ENCODE measurements at regions not wholly inside any gene's neighbourhood (a gene's known extent, or its start where the extent isn't known, plus 50 kb on each side); places are given as distances from the start of the nearest gene placed in this dataset.
"Not testable (repeated sequence)": the region's sequence is repeated elsewhere in the genome, so short reads cannot be mapped to it uniquely, and the experiment has no call there.

DNA sequence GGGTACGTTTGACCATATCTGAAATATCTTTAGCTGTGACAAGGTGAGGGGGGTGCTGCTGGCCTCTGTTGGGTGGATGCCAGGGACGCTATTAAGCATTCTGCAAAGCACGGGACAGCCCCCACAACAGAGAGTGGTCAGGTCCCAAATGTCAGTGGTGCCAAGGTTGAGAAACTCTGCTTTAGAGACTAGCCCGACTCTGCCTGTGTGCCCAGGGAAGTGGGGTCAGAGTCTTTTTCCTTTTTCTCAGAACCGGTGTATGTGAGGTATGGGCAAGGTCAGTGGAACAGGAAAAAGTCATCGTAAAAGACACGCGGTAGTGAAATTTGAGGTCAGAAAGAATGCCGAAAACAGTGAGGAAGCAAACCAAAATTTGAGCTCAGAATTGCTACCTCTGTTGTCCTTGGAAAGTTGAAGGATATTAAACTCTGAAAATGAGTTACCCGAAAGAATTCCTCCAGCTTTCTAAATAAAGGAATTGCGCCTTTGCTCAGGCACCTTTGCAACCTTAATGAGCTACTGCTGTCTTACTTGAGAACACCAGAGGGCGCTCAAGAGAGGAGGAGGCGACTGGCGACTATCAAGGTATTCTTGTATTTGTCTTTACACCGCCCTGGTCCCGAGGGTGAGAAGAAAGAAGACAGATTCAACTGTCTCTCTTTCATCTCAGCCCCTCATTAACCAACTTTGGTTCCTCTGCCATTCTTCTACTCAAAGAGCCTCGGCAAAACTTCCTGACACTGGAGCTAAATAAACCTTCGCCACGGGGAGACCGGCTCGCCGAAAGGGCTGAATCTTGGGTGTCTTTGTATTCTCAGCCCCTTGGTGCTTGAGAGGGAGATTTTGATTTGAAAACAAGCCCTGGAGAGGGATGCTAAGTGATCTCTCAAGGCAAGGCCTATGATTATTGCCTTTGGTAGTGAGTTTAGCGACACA lies 85.4 kb upstream of the OLIG2 start:
- DNase-seq: peak in 2 of 5 experiments; percentile 20 to 68

DNA sequence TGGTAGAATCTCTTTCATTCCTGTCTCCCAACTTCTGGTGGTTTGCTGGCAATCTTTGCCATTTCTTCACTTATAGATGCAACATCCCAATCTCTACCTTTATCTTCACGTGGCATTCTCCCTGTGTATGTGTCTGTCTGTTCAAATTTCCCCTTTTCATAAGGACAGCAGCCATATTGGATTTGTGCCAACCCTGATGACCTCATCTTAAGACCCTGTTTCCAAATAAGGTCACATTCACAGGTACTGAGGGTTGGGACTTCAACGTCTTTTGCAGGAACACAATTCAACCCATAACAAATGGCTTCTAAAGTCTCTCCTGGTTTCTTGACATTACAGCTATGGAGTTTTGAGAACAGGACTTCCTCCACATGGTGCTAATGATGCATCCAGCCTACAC lies 84.5 kb upstream of the OLIG2 start:
- DNase-seq: no peak

DNA sequence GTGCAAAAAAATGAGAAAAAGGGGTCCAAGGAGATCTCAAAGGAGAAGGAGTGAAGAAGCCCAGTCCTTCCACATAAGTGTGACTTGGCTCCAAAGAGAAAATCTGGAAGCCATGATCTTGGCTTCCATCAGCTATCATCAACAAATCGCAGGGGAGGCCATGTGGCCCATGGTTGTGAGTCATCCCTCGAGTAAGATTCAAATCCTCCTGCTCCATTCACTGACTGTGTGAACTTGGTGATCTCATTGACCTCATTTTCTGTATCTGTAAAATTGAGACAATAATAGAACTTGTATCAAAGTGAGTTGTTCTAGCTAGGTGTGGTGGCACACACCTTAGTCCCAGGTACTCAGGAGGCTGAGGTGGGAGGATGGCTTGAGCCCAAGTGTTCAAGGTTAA lies 79.1 kb upstream of the OLIG2 start:
- DNase-seq: peak in 1 of 5 experiments; percentile 25

- DNase-seq: no peak
These were observed 78.0 kb upstream of the OLIG2 start for GRCh38 chr21:32947736-32948135.

DNA sequence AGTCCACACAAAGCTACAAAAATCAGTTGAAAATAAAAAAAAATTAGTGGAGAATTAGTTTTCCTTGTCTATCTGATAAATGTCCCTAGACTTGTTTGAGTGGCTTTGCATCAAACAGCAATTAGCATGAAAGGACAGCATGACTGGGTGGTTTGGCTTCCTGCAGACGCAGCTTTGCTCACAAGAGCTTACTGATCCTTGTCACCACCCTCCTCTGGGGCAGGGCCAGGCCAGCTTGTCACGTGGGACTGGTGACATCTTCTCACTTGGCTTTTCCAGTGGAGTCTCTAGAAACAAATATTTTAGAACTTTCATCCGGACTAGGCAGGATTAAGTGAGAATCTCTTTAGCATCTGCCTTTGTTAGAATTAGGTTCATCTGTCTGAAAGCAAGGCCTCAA lies 76.0 kb upstream of the OLIG2 start:
- peak in 1 of 5 experiments; percentile 18 for DNase-seq

DNA sequence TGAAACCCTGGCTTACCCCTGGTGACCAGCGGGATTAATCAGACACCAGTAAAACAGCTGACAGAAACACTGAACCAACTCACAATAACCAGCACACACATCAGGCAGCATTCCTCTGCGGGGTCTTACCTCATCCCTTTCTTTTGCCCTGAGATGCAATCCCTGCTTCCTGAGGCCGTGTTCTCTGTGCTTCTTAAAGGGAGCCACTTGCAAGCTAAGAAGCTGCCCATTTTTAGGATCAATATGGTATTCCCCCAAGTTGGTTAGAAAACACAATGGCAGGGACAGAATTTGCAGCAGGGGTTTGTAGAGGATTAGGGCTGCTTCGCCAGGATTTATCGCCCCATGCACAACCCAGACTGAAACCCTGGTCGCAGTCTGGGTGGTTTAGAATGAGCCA lies 74.7 kb upstream of the OLIG2 start:
- no peak for DNase-seq

GRCh38 chr21:32954353-32954752 lies 71.4 kb upstream of the OLIG2 start:
- no peak for DNase-seq

DNA sequence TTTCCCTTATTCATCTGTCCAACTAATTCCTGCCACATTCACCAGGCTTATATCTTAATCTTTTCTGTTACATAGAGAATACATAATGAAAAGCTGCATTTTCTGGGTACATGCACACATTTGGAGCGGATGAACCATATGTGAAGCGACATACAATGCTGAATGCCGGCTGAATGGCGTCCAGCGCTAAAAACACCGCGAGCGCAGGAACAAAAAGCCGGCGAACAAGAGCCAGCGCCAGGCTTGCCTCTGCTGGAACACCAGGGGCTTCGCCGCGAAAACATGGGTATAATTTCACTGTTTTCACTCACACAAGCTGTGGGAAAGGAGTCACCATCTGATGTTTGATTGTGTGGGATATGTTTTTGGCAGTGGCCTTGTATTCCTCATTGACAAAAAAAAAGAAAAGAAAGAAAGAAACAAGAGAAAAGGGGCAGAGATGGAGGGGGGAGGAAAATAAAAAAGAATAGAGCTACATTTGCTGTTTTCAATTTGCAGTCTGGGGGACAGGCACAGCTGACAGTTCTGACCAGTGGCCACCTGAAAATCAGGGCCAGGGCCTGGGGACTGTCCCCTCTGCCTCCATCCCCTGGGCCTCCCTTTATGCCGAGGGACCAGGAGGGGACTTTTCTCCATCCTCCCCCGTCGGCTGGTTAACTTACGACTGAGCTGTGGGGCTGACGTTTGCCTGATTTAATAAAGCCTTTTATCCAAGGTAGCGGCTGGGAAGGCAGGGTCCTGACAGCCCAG lies 70.2 kb upstream of the OLIG2 start:
- DNase-seq: no peak

GRCh38 chr21:32956061-32956656 lies 69.6 kb upstream of the OLIG2 start:
- no peak for DNase-seq

DNA sequence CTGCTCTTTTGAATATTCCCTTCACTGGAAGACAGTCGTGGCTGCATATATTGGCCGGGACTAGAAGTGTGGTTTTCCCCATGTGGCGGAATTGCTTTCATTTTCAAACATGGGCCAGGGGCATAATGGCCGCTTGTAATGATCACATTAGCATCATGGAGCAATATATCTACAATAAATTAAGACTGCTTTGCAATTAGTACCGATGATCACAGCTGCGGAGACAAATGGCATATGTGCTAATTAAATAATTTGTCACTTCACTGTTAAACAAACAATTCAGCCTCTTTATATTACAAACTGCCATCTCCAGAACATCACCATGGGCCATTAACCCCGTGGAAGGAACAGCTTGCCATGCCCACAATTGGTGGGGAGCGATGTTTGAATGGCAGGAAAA lies 68.2 kb upstream of the OLIG2 start:
- no peak for DNase-seq

- no peak for DNase-seq
These were observed 67.3 kb upstream of the OLIG2 start for GRCh38 chr21:32958288-32959002.

DNA sequence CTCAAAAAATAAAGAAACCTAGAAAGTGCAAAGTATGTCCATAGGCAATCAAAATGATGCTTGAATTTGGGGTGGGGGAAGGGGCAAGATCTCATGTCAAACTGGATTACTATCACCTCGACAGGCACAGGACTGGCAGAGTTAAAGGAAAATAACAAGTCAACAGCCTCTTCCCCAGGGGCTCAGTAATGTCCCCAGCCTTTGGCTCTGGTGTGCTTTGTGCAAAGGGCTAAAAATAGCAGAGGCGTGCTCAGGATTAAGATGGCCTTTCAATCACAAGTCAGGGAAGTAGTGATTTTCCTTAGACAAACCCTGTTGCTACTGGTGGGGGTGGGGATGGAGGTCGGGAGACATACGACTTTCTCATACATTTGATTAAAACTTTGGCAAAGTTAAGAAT lies 63.5 kb upstream of the OLIG2 start:
- DNase-seq: no peak

GRCh38 chr21:32965129-32965680 lies 60.5 kb upstream of the OLIG2 start:
- no peak for DNase-seq

GRCh38 chr21:32966120-32966519 lies 59.6 kb upstream of the OLIG2 start:
- DNase-seq: peak in 1 of 5 experiments; percentile 43

- not testable (repeated sequence) for DNase-seq
These were observed 57.6 kb upstream of the OLIG2 start for GRCh38 chr21:32968103-32968502.

- DNase-seq: no peak
These were observed 51.1 kb upstream of the OLIG2 start for GRCh38 chr21:32974653-32975052.

GRCh38 chr21:32975811-32976431 lies 49.8 kb upstream of the OLIG2 start:
- no peak for DNase-seq
